ENCODE measurements at regions not wholly inside any gene's neighbourhood (a gene's known extent, or its start where the extent isn't known, plus 50 kb on each side); places are given as distances from the start of the nearest gene placed in this dataset.

GRCh38 chr6:105497549-105497948 is 94.7 kb upstream of the PREP start:
- no peak overlapping the region for H3K27ac ChIP-seq (ENCODE audit: low read depth, low read length)
- WGBS, 3 donors = 75 to 99% (median 94%) methylated on average over 2 of the region's 2 CpGs

- WGBS, 3 donors = 73 to 94% (median 85%) methylated on average over 6 of the region's 6 CpGs
Observed at GRCh38 chr6:105495515-105495914, 92.6 kb upstream of the PREP start.

GRCh38 chr6:105494688-105495087 is 91.8 kb upstream of the PREP start:
- 86 to 94% (median 92%) methylated on average over 5 of the region's 5 CpGs for WGBS, 3 donors

More at GRCh38 chr6:105495515-105495914, 92.6 kb upstream of the PREP start:
- H3K27ac ChIP-seq (ENCODE audit: low read depth, low read length) = no peak overlapping the region

GRCh38 chr6:105493736-105494135 is 90.9 kb upstream of the PREP start:
- no peak overlapping the region for H3K27ac ChIP-seq (ENCODE audit: low read depth, low read length)
- 21 to 71% (median 26%) methylated on average over 2 of the region's 2 CpGs for WGBS, 3 donors

More at GRCh38 chr6:105494688-105495087, 91.8 kb upstream of the PREP start:
- H3K27ac ChIP-seq (ENCODE audit: low read depth, low read length) = no peak overlapping the region

- H3K27ac ChIP-seq (ENCODE audit: low read depth, low read length) = no peak overlapping the region
Observed at GRCh38 chr6:105492706-105493673, 90.1 kb upstream of the PREP start.

GRCh38 chr6:105489216-105489530 is 86.3 kb upstream of the PREP start:
- no peak overlapping the region for H3K27ac ChIP-seq (ENCODE audit: low read depth, low read length)
- 70 to 84% (median 74%) methylated on average over 2 of the region's 2 CpGs for WGBS, 3 donors

GRCh38 chr6:105488516-105489215 is 85.8 kb upstream of the PREP start:
- H3K27ac ChIP-seq (ENCODE audit: low read depth, low read length) = no peak overlapping the region
- WGBS, 3 donors = 37 to 46% (median 44%) methylated on average over 8 of the region's 8 CpGs

- no peak overlapping the region for H3K27ac ChIP-seq (ENCODE audit: low read depth, low read length)
- 97% methylated on average over 9 of the region's 9 CpGs for WGBS, 3 donors
Observed at GRCh38 chr6:105487040-105487790, 84.3 kb upstream of the PREP start.

GRCh38 chr6:105485456-105485855 is 82.6 kb upstream of the PREP start:
- H3K27ac ChIP-seq (ENCODE audit: low read depth, low read length) = no peak overlapping the region
- WGBS, 3 donors = 42 to 58% (median 54%) methylated on average over 5 of the region's 5 CpGs

- no peak overlapping the region for H3K27ac ChIP-seq (ENCODE audit: low read depth, low read length)
- WGBS, 3 donors = 30 to 45% (median 43%) methylated on average over 12 of the region's 12 CpGs
Observed at GRCh38 chr6:105484238-105485161, 81.6 kb upstream of the PREP start.

GRCh38 chr6:105483492-105483891 is 80.6 kb upstream of the PREP start:
- WGBS, 3 donors = 20 to 59% (median 51%) methylated on average over 4 of the region's 4 CpGs
- no peak overlapping the region for H3K27ac ChIP-seq (ENCODE audit: low read depth, low read length)

- no peak overlapping the region for H3K27ac ChIP-seq (ENCODE audit: low read depth, low read length)
- 67 to 84% (median 81%) methylated on average over 3 of the region's 3 CpGs for WGBS, 3 donors
Observed at GRCh38 chr6:105482921-105483320, 80.0 kb upstream of the PREP start.

- H3K27ac ChIP-seq (ENCODE audit: low read depth, low read length) = no peak overlapping the region
- 16 to 49% (median 24%) methylated on average over 2 of the region's 2 CpGs for WGBS, 3 donors
Observed at GRCh38 chr6:105482227-105482844, 79.5 kb upstream of the PREP start.

- H3K27ac ChIP-seq (ENCODE audit: low read depth, low read length) = no peak overlapping the region
Observed at GRCh38 chr6:105476978-105477377, 74.1 kb upstream of the PREP start.

GRCh38 chr6:105474234-105474633 is 71.4 kb upstream of the PREP start:
- whole genome bisulfite sequencing, 3 donors = 43 to 68% (median 62%) methylated on average over 5 of the region's 5 CpGs

GRCh38 chr6:105469946-105470345 is 67.1 kb upstream of the PREP start:
- WGBS, 3 donors = 52 to 68% (median 66%) methylated on average over 2 of the region's 2 CpGs
- H3K27ac ChIP-seq (ENCODE audit: low read depth, low read length) = no peak overlapping the region

More at GRCh38 chr6:105474234-105474633, 71.4 kb upstream of the PREP start:
- H3K27ac ChIP-seq (ENCODE audit: low read depth, low read length) = no peak overlapping the region

GRCh38 chr6:105468850-105469249 is 66.0 kb upstream of the PREP start:
- 73 to 88% (median 86%) methylated on average over 4 of the region's 4 CpGs for WGBS, 3 donors
- H3K27ac ChIP-seq (ENCODE audit: low read depth, low read length) = no peak overlapping the region

GRCh38 chr6:105460860-105461259 is 58.0 kb upstream of the PREP start:
- 88 to 99% (median 93%) methylated on average over 4 of the region's 4 CpGs for WGBS, 3 donors
- H3K27ac ChIP-seq (ENCODE audit: low read depth, low read length) = no peak overlapping the region
